OCI-LY7 (cell line): ENCODE measurements at regions not wholly inside any gene's neighbourhood (a gene's known extent, or its start where the extent isn't known, plus 50 kb on each side); places are given as distances from the start of the nearest gene placed in this dataset.

Experiments used
- BruUV-seq: library from RNA; stranded (reverse); fragments of 400-500 nt; replicated peaks from 2 replicates; lab custom pipeline; 2021; lab: Mats Ljungman, UMichigan
- CTCF ChIA-PET: fragments of 300-600 bp; sonication (Branson Sonifier 250); formaldehyde crosslinking; loops from one replicate; lab custom pipeline; 2022; ENCODE audit warnings: antibody characterized with exemption; ENCODE audit not compliant: unreplicated experiment; lab: Charles Lee
- POLR2A ChIA-PET: fragments of 300-600 bp; sonication (Branson Sonifier 250); formaldehyde crosslinking; loops from one replicate; lab custom pipeline; 2022; ENCODE audit warnings: antibody characterized with exemption; lab: Charles Lee
- DNase-seq: peaks from one replicate; pipeline ENCODE4 v3.0.0-alpha.2; 2015; ENCODE audit warnings: low spot score
- H2AFZ ChIP-seq: fragments of 200-600 bp; sonication (generic), shearing (Covaris generic); 2 replicates; pipeline ENCODE4 v1.6.1; 2014; ENCODE audit warnings: mild to moderate bottlenecking, antibody characterized with exemption, low read length, moderate library complexity
- H3K27ac ChIP-seq: fragments of 200-600 bp; sonication (generic); 2 replicates; pipeline ENCODE4 v1.5.1; 2014; ENCODE audit warnings: mixed run types, low read depth, mild to moderate bottlenecking, moderate library complexity, low read length, inconsistent platforms; ENCODE audit not compliant: poor library complexity, severe bottlenecking
- H3K36me3 ChIP-seq: fragments of 200-600 bp; sonication (generic); 2 replicates; pipeline ENCODE4 v1.6.1; 2014; ENCODE audit warnings: mild to moderate bottlenecking, antibody characterized with exemption, low read length, moderate library complexity, mixed read lengths; ENCODE audit not compliant: insufficient read depth
- H3K4me1 ChIP-seq: fragments of 200-600 bp; sonication (generic); 2 replicates; pipeline ENCODE4 v1.5.1; 2014; ENCODE audit warnings: mild to moderate bottlenecking, low read length; ENCODE audit not compliant: insufficient read depth, poor library complexity, severe bottlenecking
- H3K4me2 ChIP-seq: fragments of 200-600 bp; sonication (generic); 2 replicates; pipeline ENCODE4 v1.6.1; 2014; ENCODE audit warnings: mild to moderate bottlenecking, low read length
- H3K4me3 ChIP-seq: fragments of 200-600 bp; sonication (generic); 2 replicates; pipeline ENCODE4 v1.5.1; 2014; ENCODE audit warnings: mild to moderate bottlenecking, low read depth, low read length; ENCODE audit not compliant: poor library complexity, severe bottlenecking
- H3K79me2 ChIP-seq: fragments of 200-600 bp; sonication (generic); 2 replicates; pipeline ENCODE4 v1.6.1; 2016; ENCODE audit warnings: low read depth, mild to moderate bottlenecking, low read length, moderate library complexity, mixed read lengths; ENCODE audit not compliant: insufficient read depth
- H3K9me2 ChIP-seq: fragments of 200-600 bp; sonication (generic); 2 replicates; pipeline ENCODE4 v1.6.1; 2016; ENCODE audit warnings: mild to moderate bottlenecking, low read length, mixed read lengths; ENCODE audit not compliant: insufficient read depth
- H3K9me3 ChIP-seq: fragments of 200-600 bp; sonication (generic); 2 replicates; pipeline ENCODE4 v1.6.1; 2014; ENCODE audit warnings: mild to moderate bottlenecking, mixed run types, low read length, mixed read lengths
- H4K20me1 ChIP-seq: fragments of 200-600 bp; sonication (generic); 2 replicates; pipeline ENCODE4 v1.6.1; 2014; ENCODE audit warnings: mild to moderate bottlenecking, antibody characterized with exemption, low read length, moderate library complexity, mixed read lengths; ENCODE audit not compliant: insufficient read depth
- CTCF ChIP-seq: fragments of 200-600 bp; sonication (generic); conservative IDR thresholded peaks from 2 replicates; pipeline ENCODE4 v1.5.1; 2014; ENCODE audit warnings: mild to moderate bottlenecking, antibody characterized with exemption, low read length, moderate library complexity, mixed read lengths
- EZH2phosphoT487 ChIP-seq: fragments of 200-600 bp; sonication (generic); IDR thresholded peaks from 2 replicates; pipeline ENCODE4 v1.6.1; 2018; ENCODE audit warnings: low read depth, borderline replicate concordance, mild to moderate bottlenecking, mixed run types, antibody characterized with exemption, low read length, moderate library complexity, mixed read lengths
- intact Hi-C: fragments of 100-400 bp; cut with micrococcal nuclease; formaldehyde crosslinking; loops from one replicate; pipeline ENCODE4 v1.10.0; 2022; ENCODE audit not compliant: unreplicated experiment

- intact Hi-C loops, result no loop called here
- H3K27ac ChIP-seq, result no peak overlapping the region
- no peaks in the 10 kb centered on the region for H3K9me2 ChIP-seq
- no peak overlapping the region for H3K4me3 ChIP-seq
- no TSS peak for BruUV-seq
- H3K4me1 ChIP-seq, result no peaks in the 10 kb centered on the region
- no peaks in the 10 kb centered on the region for H3K36me3 ChIP-seq
- H3K9me3 ChIP-seq, result no peaks in the 10 kb centered on the region
- no peak for TF ChIP-seq CTCF
- no peak for TF ChIP-seq EZH2phosphoT487
- no peaks in the 10 kb centered on the region for H3K79me2 ChIP-seq
- H4K20me1 ChIP-seq, result no peaks in the 10 kb centered on the region
- ChIA-PET CTCF (no interaction called here), POLR2A (no interaction called here)
- no peak overlapping the region for H3K4me2 ChIP-seq
- H2AFZ ChIP-seq, result no peak overlapping the region
- no peak for DNase-seq
Observed at GRCh38 chr17:73942703-73943415, 260.6 kb upstream of the RPL38 start.

GRCh38 chr17:73943416-73944110, 259.9 kb upstream of the RPL38 start:
- intact Hi-C loops, result no loop called here
- DNase-seq, result no peak
- no peaks in the 10 kb centered on the region for H3K9me2 ChIP-seq
- no TSS peak for BruUV-seq
- no peaks in the 10 kb centered on the region for H4K20me1 ChIP-seq
- no peaks in the 10 kb centered on the region for H3K36me3 ChIP-seq
- H3K79me2 ChIP-seq, result no peaks in the 10 kb centered on the region
- ChIA-PET POLR2A (no interaction called here), CTCF (no interaction called here)
- H3K9me3 ChIP-seq, result no peaks in the 10 kb centered on the region
- H3K4me2 ChIP-seq, result no peak overlapping the region
- H3K27ac ChIP-seq, result no peak overlapping the region
- H3K4me3 ChIP-seq, result no peak overlapping the region
- TF ChIP-seq EZH2phosphoT487, result no peak
- no peak for TF ChIP-seq CTCF
- no peaks in the 10 kb centered on the region for H3K4me1 ChIP-seq
- H2AFZ ChIP-seq, result no peak overlapping the region

- intact Hi-C loops, result no loop called here
- Histone ChIP-seq H3K4me3 (no peak overlapping the region), H3K36me3 (no peaks in the 10 kb centered on the region), H3K27ac (no peak overlapping the region), H3K4me1 (no peaks in the 10 kb centered on the region), H2AFZ (no peak overlapping the region), H3K79me2 (no peaks in the 10 kb centered on the region), H3K9me2 (no peaks in the 10 kb centered on the region), H3K4me2 (no peak overlapping the region), H4K20me1 (no peaks in the 10 kb centered on the region), H3K9me3 (no peaks in the 10 kb centered on the region)
- no TSS peak for BruUV-seq
- DNase-seq, result no peak
- TF ChIP-seq CTCF, result no peak
- TF ChIP-seq EZH2phosphoT487, result no peak
- POLR2A ChIA-PET, result no interaction called here
- CTCF ChIA-PET, result no interaction called here
Observed at GRCh38 chr17:73944366-73944765, 259.1 kb upstream of the RPL38 start.
